ENCODE measurements at regions not wholly inside any gene's neighbourhood (a gene's known extent, or its start where the extent isn't known, plus 50 kb on each side); places are given as distances from the start of the nearest gene placed in this dataset.

GRCh38 chr13:72023895-72024294 is 156.9 kb upstream of the DACH1 start:
- no peak overlapping the region for H3K9ac ChIP-seq (ENCODE audit: low read length)
- no peaks in the 10 kb centered on the region for H3K79me2 ChIP-seq (ENCODE audit: insufficient read depth, low read length)
- TF ChIP-seq SP1 (IDR thresholded peaks at IDR 0.05; ENCODE audit: low read depth) (no peak), CBX3 (IDR thresholded peaks at IDR 0.05; ENCODE audit: low read depth) (no peak), CEBPB (IDR thresholded peaks at IDR 0.05; ENCODE audit: low read depth) (no peak), EGR1 (IDR thresholded peaks at IDR 0.05; ENCODE audit: low read depth) (no peak), YY1 (IDR thresholded peaks at IDR 0.05; ENCODE audit: extremely low read depth, insufficient replicate concordance, low read depth, low read length) (no peak), RAD21 (IDR thresholded peaks at IDR 0.05; ENCODE audit: low read depth) (no peak), JUND (IDR thresholded peaks at IDR 0.05) (no peak), SRF (IDR thresholded peaks at IDR 0.05; ENCODE audit: low read depth) (no peak), POLR2A (IDR thresholded peaks at IDR 0.05; ENCODE audit: borderline replicate concordance, extremely low read depth, insufficient read depth, insufficient read length) (no peak), ELF1 (IDR thresholded peaks at IDR 0.05; ENCODE audit: borderline replicate concordance, low read depth) (no peak), TCF7L2 (IDR thresholded peaks at IDR 0.05; ENCODE audit: borderline replicate concordance, extremely low read depth, insufficient read depth, insufficient read length) (no peak), POLR2AphosphoS5 (IDR thresholded peaks at IDR 0.05; ENCODE audit: low read depth, low read length) (no peak), EZH2phosphoT487 (IDR thresholded peaks at IDR 0.05; ENCODE audit: borderline replicate concordance) (no peak)
- TF ChIP-seq, protein P1, sequence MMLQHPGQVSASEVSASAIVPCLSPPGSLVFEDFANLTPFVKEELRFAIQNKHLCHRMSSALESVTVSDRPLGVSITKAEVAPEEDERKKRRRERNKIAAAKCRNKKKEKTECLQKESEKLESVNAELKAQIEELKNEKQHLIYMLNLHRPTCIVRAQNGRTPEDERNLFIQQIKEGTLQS (IDR thresholded peaks at IDR 0.05), result no peak
- TF ChIP-seq, protein P2, sequence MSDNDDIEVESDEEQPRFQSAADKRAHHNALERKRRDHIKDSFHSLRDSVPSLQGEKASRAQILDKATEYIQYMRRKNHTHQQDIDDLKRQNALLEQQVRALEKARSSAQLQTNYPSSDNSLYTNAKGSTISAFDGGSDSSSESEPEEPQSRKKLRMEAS (IDR thresholded peaks at IDR 0.05), result no peak
- TF ChIP-seq, protein P3, sequence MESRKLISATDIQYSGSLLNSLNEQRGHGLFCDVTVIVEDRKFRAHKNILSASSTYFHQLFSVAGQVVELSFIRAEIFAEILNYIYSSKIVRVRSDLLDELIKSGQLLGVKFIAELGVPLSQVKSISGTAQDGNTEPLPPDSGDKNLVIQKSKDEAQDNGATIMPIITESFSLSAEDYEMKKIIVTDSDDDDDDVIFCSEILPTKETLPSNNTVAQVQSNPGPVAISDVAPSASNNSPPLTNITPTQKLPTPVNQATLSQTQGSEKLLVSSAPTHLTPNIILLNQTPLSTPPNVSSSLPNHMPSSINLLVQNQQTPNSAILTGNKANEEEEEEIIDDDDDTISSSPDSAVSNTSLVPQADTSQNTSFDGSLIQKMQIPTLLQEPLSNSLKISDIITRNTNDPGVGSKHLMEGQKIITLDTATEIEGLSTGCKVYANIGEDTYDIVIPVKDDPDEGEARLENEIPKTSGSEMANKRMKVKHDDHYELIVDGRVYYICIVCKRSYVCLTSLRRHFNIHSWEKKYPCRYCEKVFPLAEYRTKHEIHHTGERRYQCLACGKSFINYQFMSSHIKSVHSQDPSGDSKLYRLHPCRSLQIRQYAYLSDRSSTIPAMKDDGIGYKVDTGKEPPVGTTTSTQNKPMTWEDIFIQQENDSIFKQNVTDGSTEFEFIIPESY (IDR thresholded peaks at IDR 0.05; ENCODE audit: extremely low read depth, insufficient replicate concordance, low read length), result no peak
- TF ChIP-seq, protein P4, sequence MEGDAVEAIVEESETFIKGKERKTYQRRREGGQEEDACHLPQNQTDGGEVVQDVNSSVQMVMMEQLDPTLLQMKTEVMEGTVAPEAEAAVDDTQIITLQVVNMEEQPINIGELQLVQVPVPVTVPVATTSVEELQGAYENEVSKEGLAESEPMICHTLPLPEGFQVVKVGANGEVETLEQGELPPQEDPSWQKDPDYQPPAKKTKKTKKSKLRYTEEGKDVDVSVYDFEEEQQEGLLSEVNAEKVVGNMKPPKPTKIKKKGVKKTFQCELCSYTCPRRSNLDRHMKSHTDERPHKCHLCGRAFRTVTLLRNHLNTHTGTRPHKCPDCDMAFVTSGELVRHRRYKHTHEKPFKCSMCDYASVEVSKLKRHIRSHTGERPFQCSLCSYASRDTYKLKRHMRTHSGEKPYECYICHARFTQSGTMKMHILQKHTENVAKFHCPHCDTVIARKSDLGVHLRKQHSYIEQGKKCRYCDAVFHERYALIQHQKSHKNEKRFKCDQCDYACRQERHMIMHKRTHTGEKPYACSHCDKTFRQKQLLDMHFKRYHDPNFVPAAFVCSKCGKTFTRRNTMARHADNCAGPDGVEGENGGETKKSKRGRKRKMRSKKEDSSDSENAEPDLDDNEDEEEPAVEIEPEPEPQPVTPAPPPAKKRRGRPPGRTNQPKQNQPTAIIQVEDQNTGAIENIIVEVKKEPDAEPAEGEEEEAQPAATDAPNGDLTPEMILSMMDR (IDR thresholded peaks at IDR 0.05 in 2 of 3, conservative IDR thresholded peaks at IDR 0.05 in 1 of 3; ENCODE audit: borderline replicate concordance in 1 of 3, insufficient read depth in 1 of 3, low read depth in 2 of 3, low read length in 2 of 3), result no peak
- H3K4me3 ChIP-seq (replicated peaks in 1 of 2; ENCODE audit: low read depth in 1 of 2, low read length in 2 of 2), result no peak overlapping the region
- H2AFZ ChIP-seq (ENCODE audit: low read depth, low read length, poor library complexity, severe bottlenecking), result no peak overlapping the region
- H3K27me3 ChIP-seq (ENCODE audit: insufficient read depth, low read length), result no peaks in the 10 kb centered on the region
- H3K9me3 ChIP-seq (ENCODE audit: control insufficient read depth in 1 of 2, insufficient read depth in 1 of 2, low read depth in 1 of 2, low read length in 2 of 2), result peaks cover under 1% of the 10 kb centered on the region in 2 experiments; a peak in 2 of 4 replicates
- H3K36me3 ChIP-seq (ENCODE audit: control insufficient read depth in 1 of 2, insufficient read depth in 2 of 2, low read length in 2 of 2), result no peaks in the 10 kb centered on the region
- ChIA-PET POLR2A (no interaction called here), CTCF (no interaction called here), RAD21 (ENCODE audit: low non-redundant PET in 1 of 2, low total read pairs in 2 of 2, uncharacterized antibody in 2 of 2, unreplicated experiment in 2 of 2) (no interaction called here)
- DNase-seq (ENCODE audit: low read depth, low spot score), result no peak
- H3K27ac ChIP-seq (ENCODE audit: low read depth, low read length), result no peak overlapping the region
- ATAC-seq, result no peak
- H3K4me1 ChIP-seq (ENCODE audit: control insufficient read depth in 1 of 2, insufficient read depth in 2 of 2, low read length in 2 of 2), result no peaks in the 10 kb centered on the region
- no peaks in the 10 kb centered on the region for H3K9me2 ChIP-seq (ENCODE audit: insufficient read depth)
- no peak overlapping the region for H3K4me2 ChIP-seq (ENCODE audit: low read length)
- H4K20me1 ChIP-seq (ENCODE audit: insufficient read depth), result no peaks in the 10 kb centered on the region
- BruUV-seq (replicated peaks), result no TSS peak
- intact Hi-C loops (cut with micrococcal nuclease), result no loop called here
